ENCODE measurements at regions not wholly inside any gene's neighbourhood (a gene's known extent, or its start where the extent isn't known, plus 50 kb on each side); places are given as distances from the start of the nearest gene placed in this dataset.

- 93 to 94% methylated on average over 9 of the region's 9 CpGs for WGBS, 2 donors
- no peak for DNase-seq
- H3K9me3 ChIP-seq, result no peaks in the 10 kb centered on the region
These were observed 75.5 kb downstream of the HMX1 start for GRCh38 chr4:8796096-8796495.

GRCh38 chr4:8795140-8795539, 76.5 kb downstream of the HMX1 start:
- Histone ChIP-seq H3K36me3 (no peaks in the 10 kb centered on the region), H3K4me3 (replicated peaks in 1 of 3) (no peak overlapping the region), H3K27ac (no peak overlapping the region), H3K4me1 (no peaks in the 10 kb centered on the region), H3K9me3 (no peaks in the 10 kb centered on the region), H3K27me3 (no peaks in the 10 kb centered on the region)
- intact Hi-C loops (cut with DNase I), result no loop called here
- TF ChIP-seq CTCF (IDR thresholded peaks at IDR 0.05) (no peak), POLR2A (IDR thresholded peaks at IDR 0.05) (no peak)
- 55 to 72% methylated on average over 11 to 12 of the region's 12 CpGs for WGBS, 2 donors
- DNase-seq, result no peak

More at GRCh38 chr4:8796096-8796495, 75.5 kb downstream of the HMX1 start:
- no peaks in the 10 kb centered on the region for H3K4me1 ChIP-seq
- H3K36me3 ChIP-seq, result no peaks in the 10 kb centered on the region
- H3K27me3 ChIP-seq, result no peaks in the 10 kb centered on the region
- H3K4me3 ChIP-seq (replicated peaks in 1 of 3), result no peak overlapping the region
- intact Hi-C loops (cut with DNase I), result no loop called here
- no peak overlapping the region for H3K27ac ChIP-seq
- no peak for TF ChIP-seq CTCF (IDR thresholded peaks at IDR 0.05)
- no peak for TF ChIP-seq POLR2A (IDR thresholded peaks at IDR 0.05)

GRCh38 chr4:8794491-8794890, 77.1 kb downstream of the HMX1 start:
- no peaks in the 10 kb centered on the region for H3K4me1 ChIP-seq
- H3K27me3 ChIP-seq, result no peaks in the 10 kb centered on the region
- H3K9me3 ChIP-seq, result no peaks in the 10 kb centered on the region
- TF ChIP-seq CTCF (IDR thresholded peaks at IDR 0.05), result no peak
- no peak for TF ChIP-seq POLR2A (IDR thresholded peaks at IDR 0.05)
- no peaks in the 10 kb centered on the region for H3K36me3 ChIP-seq
- WGBS, 2 donors, result 72 to 88% methylated on average over 2 to 18 of the region's 18 CpGs
- no peak overlapping the region for H3K27ac ChIP-seq
- intact Hi-C loops (cut with DNase I), result no loop called here
- H3K4me3 ChIP-seq (replicated peaks in 1 of 3), result no peak overlapping the region
- no peak for DNase-seq

GRCh38 chr4:8793571-8794160, 78.0 kb downstream of the HMX1 start:
- Histone ChIP-seq H3K36me3 (no peaks in the 10 kb centered on the region), H3K9me3 (no peaks in the 10 kb centered on the region), H3K27me3 (no peaks in the 10 kb centered on the region), H3K4me1 (no peaks in the 10 kb centered on the region), H3K4me3 (replicated peaks in 1 of 3) (no peak overlapping the region), H3K27ac (no peak overlapping the region)
- WGBS, 2 donors, result 75 to 81% methylated on average over 11 of the region's 11 CpGs
- TF ChIP-seq POLR2A (IDR thresholded peaks at IDR 0.05), result no peak
- no peak for TF ChIP-seq CTCF (IDR thresholded peaks at IDR 0.05)
- DNase-seq, result no peak
- intact Hi-C loops (cut with DNase I), result no loop called here

GRCh38 chr4:8792491-8792890, 79.1 kb downstream of the HMX1 start:
- WGBS, 2 donors, result 83 to 87% methylated on average over 8 to 10 of the region's 10 CpGs
- Histone ChIP-seq H3K4me3 (replicated peaks in 1 of 3) (no peak overlapping the region), H3K36me3 (no peaks in the 10 kb centered on the region), H3K9me3 (no peaks in the 10 kb centered on the region), H3K4me1 (no peaks in the 10 kb centered on the region), H3K27me3 (no peaks in the 10 kb centered on the region), H3K27ac (no peak overlapping the region)
- intact Hi-C loops (cut with DNase I), result no loop called here
- no peak for DNase-seq
- TF ChIP-seq POLR2A (IDR thresholded peaks at IDR 0.05), result no peak
- TF ChIP-seq CTCF (IDR thresholded peaks at IDR 0.05), result no peak

Data from thyroid gland (tissue), 4 donors.